H1 (cell line): ENCODE measurements at regions not wholly inside any gene's neighbourhood (a gene's known extent, or its start where the extent isn't known, plus 50 kb on each side); places are given as distances from the start of the nearest gene placed in this dataset.

Experiments
- CBX8 ChIP-seq: fragments of 300-800, 300-1000 bp; sonication (generic); IDR thresholded peaks from 2 replicates; pipeline ENCODE4 v1.7.1; 2016; ENCODE audit warnings: low read depth, low read length, borderline replicate concordance
- EGR1 ChIP-seq: IDR thresholded peaks from 2 replicates; pipeline ENCODE4 v1.6.1; 2011; ENCODE audit warnings: low read depth, low read length, borderline replicate concordance
- SUZ12 ChIP-seq: fragments of 200-600 bp; sonication (generic); IDR thresholded peaks from 2 replicates; pipeline ENCODE4 v1.6.1; 2012; ENCODE audit warnings: mild to moderate bottlenecking, inconsistent platforms, low read length, moderate library complexity, mixed read lengths
- TBP ChIP-seq: IDR thresholded peaks from 2 replicates; pipeline ENCODE4 v1.6.1; 2011; ENCODE audit warnings: low read depth, low read length, improper control_type of control experiment

- TF ChIP-seq SUZ12 (no peak), TBP (no peak), EGR1 (no peak), CBX8 (no peak)
Observed at GRCh38 chr2:226664140-226664539, 135.5 kb downstream of the IRS1 start (continued).
